ENCODE measurements at regions not wholly inside any gene's neighbourhood (a gene's known extent, or its start where the extent isn't known, plus 50 kb on each side); places are given as distances from the start of the nearest gene placed in this dataset.

GRCh38 chr10:36676756-36677430 lies 448.5 kb upstream of the ANKRD30A start:
- intact Hi-C loops (cut with DNase I; ENCODE audit: low total_unique reads): no loop called here
- ATAC-seq (no peak), DNase-seq (no peak)
- no peaks in the 10 kb centered on the region for H3K9me3 ChIP-seq
- no peaks in the 10 kb centered on the region for H3K36me3 ChIP-seq
- in situ Hi-C loops (cut with MboI; ENCODE audit: low sequenced_read_pairs in 4 of 4): no loop called here
- H3K4me3 ChIP-seq: no peak overlapping the region
- H3K27ac ChIP-seq: no peak overlapping the region
- H3K27me3 ChIP-seq: no peaks in the 10 kb centered on the region
- TF ChIP-seq POLR2A (IDR thresholded peaks at IDR 0.05) (no peak), CTCF (IDR thresholded peaks at IDR 0.05 in 4 of 5, conservative IDR thresholded peaks at IDR 0.05 in 1 of 5) (no peak)
- no peaks in the 10 kb centered on the region for H3K4me1 ChIP-seq

GRCh38 chr10:36676321-36676720 lies 449.1 kb upstream of the ANKRD30A start:
- Histone ChIP-seq H3K27me3 (no peaks in the 10 kb centered on the region), H3K4me1 (no peaks in the 10 kb centered on the region), H3K27ac (no peak overlapping the region), H3K9me3 (no peaks in the 10 kb centered on the region), H3K36me3 (no peaks in the 10 kb centered on the region), H3K4me3 (no peak overlapping the region)
- DNase-seq: no peak
- ATAC-seq: no peak
- intact Hi-C loops (cut with DNase I; ENCODE audit: low total_unique reads): no loop called here
- in situ Hi-C loops (cut with MboI; ENCODE audit: low sequenced_read_pairs in 4 of 4): no loop called here
- TF ChIP-seq CTCF (IDR thresholded peaks at IDR 0.05 in 4 of 5, conservative IDR thresholded peaks at IDR 0.05 in 1 of 5) (no peak), POLR2A (IDR thresholded peaks at IDR 0.05) (no peak)

GRCh38 chr10:36675458-36675880 lies 449.9 kb upstream of the ANKRD30A start:
- no peak for DNase-seq
- H3K27ac ChIP-seq: no peak overlapping the region
- H3K4me1 ChIP-seq: no peaks in the 10 kb centered on the region
- in situ Hi-C loops (cut with MboI; ENCODE audit: low sequenced_read_pairs in 4 of 4) (no loop called here), intact Hi-C loops (cut with DNase I; ENCODE audit: low total_unique reads) (no loop called here)
- H3K27me3 ChIP-seq: no peaks in the 10 kb centered on the region
- TF ChIP-seq POLR2A (IDR thresholded peaks at IDR 0.05) (no peak), CTCF (IDR thresholded peaks at IDR 0.05 in 4 of 5, conservative IDR thresholded peaks at IDR 0.05 in 1 of 5) (no peak)
- H3K4me3 ChIP-seq: no peak overlapping the region
- no peaks in the 10 kb centered on the region for H3K36me3 ChIP-seq
- ATAC-seq: no peak
- no peaks in the 10 kb centered on the region for H3K9me3 ChIP-seq

DNA sequence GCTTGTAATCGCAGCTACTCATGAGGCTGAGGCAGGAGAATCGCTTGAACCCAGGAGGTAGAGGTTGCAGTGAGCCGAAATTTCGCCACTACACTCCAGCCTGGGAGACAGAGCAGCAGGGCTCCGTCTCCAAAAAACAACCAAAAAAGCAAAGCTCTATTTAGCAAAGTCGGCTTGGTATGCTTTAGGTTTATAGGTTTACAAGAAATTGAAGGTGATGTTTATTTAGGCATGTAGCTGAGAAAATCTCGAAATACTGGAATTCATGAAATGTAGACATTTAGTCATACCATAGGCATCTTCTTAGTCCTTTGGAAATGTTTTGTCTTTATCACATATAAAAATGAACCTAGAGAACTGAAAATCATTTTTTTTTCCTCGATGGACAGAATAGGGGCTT lies 453.8 kb upstream of the ANKRD30A start:
- Histone ChIP-seq H3K4me3 (no peak overlapping the region), H3K4me1 (no peaks in the 10 kb centered on the region), H3K9me3 (no peaks in the 10 kb centered on the region), H3K36me3 (no peaks in the 10 kb centered on the region), H3K27ac (no peak overlapping the region), H3K27me3 (no peaks in the 10 kb centered on the region)
- in situ Hi-C loops (cut with MboI; ENCODE audit: low sequenced_read_pairs in 4 of 4) (no loop called here), intact Hi-C loops (cut with DNase I; ENCODE audit: low total_unique reads) (no loop called here)
- no peak for DNase-seq
- no peak for ATAC-seq
- TF ChIP-seq POLR2A (IDR thresholded peaks at IDR 0.05) (no peak), CTCF (IDR thresholded peaks at IDR 0.05 in 4 of 5, conservative IDR thresholded peaks at IDR 0.05 in 1 of 5) (no peak)

Data from gastrocnemius medialis (tissue), 4 donors.